ENCODE measurements at regions not wholly inside any gene's neighbourhood (a gene's known extent, or its start where the extent isn't known, plus 50 kb on each side); places are given as distances from the start of the nearest gene placed in this dataset.

GRCh38 chr1:108070662-108071061 is 105.7 kb upstream of the VAV3 start:
- no peaks in the 10 kb centered on the region for H3K79me2 ChIP-seq (ENCODE audit: control insufficient read depth in 1 of 2, insufficient read depth in 2 of 2, low read length in 2 of 2)
- H3K23ac ChIP-seq (ENCODE audit: insufficient read length): no peak overlapping the region
- 91% methylated on average over 2 of the region's 2 CpGs; no CpG with 5 or more reads in 1 of the 2 experiments for WGBS, 2 experiments (ENCODE audit: extremely low coverage in 1 of 2, insufficient coverage in 1 of 2, insufficient read length in 1 of 2, insufficient replicate concordance in 2 of 2, low coverage in 1 of 2, low lambda C conversion rate in 2 of 2, missing lambda C conversion rate in 1 of 2)
- no peak overlapping the region for H4K91ac ChIP-seq (replicated peaks; ENCODE audit: insufficient read length, low read length)
- H2BK5ac ChIP-seq (ENCODE audit: low read depth, low read length): no peak overlapping the region
- H3K4me2 ChIP-seq (ENCODE audit: insufficient read depth in 1 of 2, low read depth in 2 of 2, low read length in 2 of 2): no peak overlapping the region
- H3K23me2 ChIP-seq (ENCODE audit: low read depth, low read length): no peaks in the 10 kb centered on the region
- H2BK120ac ChIP-seq (replicated peaks; ENCODE audit: low read depth, low read length): no peak overlapping the region
- no peaks in the 10 kb centered on the region for H4K20me1 ChIP-seq (replicated peaks in 1 of 2; ENCODE audit: control insufficient read depth in 1 of 2, insufficient read depth in 2 of 2, low read length in 2 of 2)
- FAIRE-seq (no peak), DNase-seq (ENCODE audit: low read depth in 1 of 2, low spot score in 2 of 2) (no peak)
- ChIA-PET POLR2A (ENCODE audit: partially characterized antibody) (no interaction called here), CTCF (ENCODE audit: partially characterized antibody) (interaction anchor here (0.6 to 1.4 kb wide), 4 partner anchors 13 to 288 kb away, joined by 3 to 5 read pairs (median 4); no protein-coding TSS in a partner anchor)
- H3K79me1 ChIP-seq (ENCODE audit: low read depth, low read length): no peaks in the 10 kb centered on the region
- TF ChIP-seq JUND (IDR thresholded peaks at IDR 0.05; ENCODE audit: low read length) (no peak), ZNF274 (IDR thresholded peaks at IDR 0.05; ENCODE audit: borderline replicate concordance, extremely low read depth, low read length) (no peak), SP1 (IDR thresholded peaks at IDR 0.05; ENCODE audit: low read depth, low read length) (no peak), CBX5 (IDR thresholded peaks at IDR 0.05; ENCODE audit: low read depth, low read length) (no peak), TEAD4 (IDR thresholded peaks at IDR 0.05; ENCODE audit: low read depth, low read length) (no peak), SIRT6 (IDR thresholded peaks at IDR 0.05; ENCODE audit: low read length) (no peak), FOSL1 (IDR thresholded peaks at IDR 0.05; ENCODE audit: insufficient read depth, low read depth, low read length) (no peak), BCL11A (IDR thresholded peaks at IDR 0.05; ENCODE audit: low read depth in 2 of 2, low read length in 2 of 2) (no peak), HDAC2 (IDR thresholded peaks at IDR 0.05; ENCODE audit: borderline replicate concordance in 1 of 2, low read depth in 2 of 2, low read length in 2 of 2) (no peak), RFX5 (IDR thresholded peaks at IDR 0.05; ENCODE audit: borderline replicate concordance, low read depth, low read length) (no peak), EGR1 (IDR thresholded peaks at IDR 0.05; ENCODE audit: borderline replicate concordance, low read depth, low read length) (no peak), KDM4A (IDR thresholded peaks at IDR 0.05; ENCODE audit: low read depth, low read length, severe bottlenecking) (no peak), ASH2L (IDR thresholded peaks at IDR 0.05; ENCODE audit: low read length) (no peak)
- TF ChIP-seq, protein P1, sequence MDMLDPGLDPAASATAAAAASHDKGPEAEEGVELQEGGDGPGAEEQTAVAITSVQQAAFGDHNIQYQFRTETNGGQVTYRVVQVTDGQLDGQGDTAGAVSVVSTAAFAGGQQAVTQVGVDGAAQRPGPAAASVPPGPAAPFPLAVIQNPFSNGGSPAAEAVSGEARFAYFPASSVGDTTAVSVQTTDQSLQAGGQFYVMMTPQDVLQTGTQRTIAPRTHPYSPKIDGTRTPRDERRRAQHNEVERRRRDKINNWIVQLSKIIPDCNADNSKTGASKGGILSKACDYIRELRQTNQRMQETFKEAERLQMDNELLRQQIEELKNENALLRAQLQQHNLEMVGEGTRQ (IDR thresholded peaks at IDR 0.05; ENCODE audit: low read length): no peak
- H2BK15ac ChIP-seq (ENCODE audit: low read length): no peak overlapping the region
- no peaks in the 10 kb centered on the region for H3K27me3 ChIP-seq (replicated peaks in 1 of 4; ENCODE audit: control insufficient read depth in 3 of 4, extremely low read depth in 1 of 4, insufficient read depth in 3 of 4, low read length in 3 of 4)
- no peak overlapping the region for H4K8ac ChIP-seq (ENCODE audit: extremely low read depth, insufficient read depth, low read length)
- no peak overlapping the region for H2AK5ac ChIP-seq (ENCODE audit: low read depth, low read length)
- no peaks in the 10 kb centered on the region for H3K36me3 ChIP-seq (ENCODE audit: control insufficient read depth in 2 of 4, insufficient read depth in 4 of 4, low read length in 3 of 4)
- H3K4me1 ChIP-seq (replicated peaks in 1 of 4; ENCODE audit: control insufficient read depth in 3 of 4, insufficient read depth in 4 of 4, low read length in 3 of 4): no peaks in the 10 kb centered on the region
- H3K18ac ChIP-seq (ENCODE audit: extremely low read depth, low read length): no peak overlapping the region
- H3K4ac ChIP-seq (replicated peaks; ENCODE audit: insufficient read length, low read depth, low read length): no peak overlapping the region
- no peaks in the 10 kb centered on the region for H3K9me3 ChIP-seq (ENCODE audit: insufficient read depth in 2 of 2, low read depth in 1 of 2, low read length in 1 of 2)
- no peak overlapping the region for H2AFZ ChIP-seq (ENCODE audit: low read length)
- no peak overlapping the region for H3K9ac ChIP-seq (replicated peaks in 1 of 4; ENCODE audit: extremely low read depth in 1 of 4, low read depth in 3 of 4, low read length in 3 of 4)
- no peak overlapping the region for H2BK12ac ChIP-seq (ENCODE audit: low read depth, low read length)
- no peak overlapping the region for H3K4me3 ChIP-seq (ENCODE audit: extremely low read depth in 1 of 4, insufficient read depth in 2 of 4, low read depth in 3 of 4, low read length in 4 of 4)
- no peak overlapping the region for H2BK20ac ChIP-seq (ENCODE audit: low read length)
- H3K27ac ChIP-seq (ENCODE audit: low read depth, low read length): no peak overlapping the region
- H3K14ac ChIP-seq (ENCODE audit: insufficient read length): no peak overlapping the region
- H4K5ac ChIP-seq (ENCODE audit: insufficient read length, low read depth, low read length): no peak overlapping the region
- H3K56ac ChIP-seq (replicated peaks; ENCODE audit: insufficient read length, low read depth, low read length): no peak overlapping the region
